Epithelial cell of proximal tubule (primary cell): ENCODE measurements at regions not wholly inside any gene's neighbourhood (a gene's known extent, or its start where the extent isn't known, plus 50 kb on each side); places are given as distances from the start of the nearest gene placed in this dataset.

Source experiments
- DNase-seq: peaks from one replicate; pipeline ENCODE4 v3.0.0-alpha.2; 2011; ENCODE audit warnings: low read depth
- H3K4me3 ChIP-seq: 2 replicates; pipeline ENCODE4 v1.5.1; 2011; ENCODE audit warnings: low read depth, mild to moderate bottlenecking, low read length
- CTCF ChIP-seq: conservative IDR thresholded peaks from 2 replicates; pipeline ENCODE4 v1.5.1; 2012; ENCODE audit warnings: low read depth, mild to moderate bottlenecking, low read length

GRCh38 chr6:231779-232178 is 60.5 kb upstream of the DUSP22 start:
- DNase-seq = no peak
- TF ChIP-seq CTCF = no peak
- H3K4me3 ChIP-seq = no peak overlapping the region

GRCh38 chr6:232982-233640 is 59.2 kb upstream of the DUSP22 start:
- no peak overlapping the region for H3K4me3 ChIP-seq
- DNase-seq = no peak
- TF ChIP-seq CTCF = no peak

- no peak for TF ChIP-seq CTCF
- no peak overlapping the region for H3K4me3 ChIP-seq
- no peak for DNase-seq
Observed at GRCh38 chr6:234706-235372, 57.4 kb upstream of the DUSP22 start.

- DNase-seq = no peak
- H3K4me3 ChIP-seq = peak overlapping the region; percentile 36
- no peak for TF ChIP-seq CTCF
Observed at GRCh38 chr6:235763-236360, 56.4 kb upstream of the DUSP22 start.

- no peak for TF ChIP-seq CTCF
- H3K4me3 ChIP-seq = no peak overlapping the region
- DNase-seq = no peak
Observed at GRCh38 chr6:236519-236918, 55.8 kb upstream of the DUSP22 start.

GRCh38 chr6:240151-240550 is 52.1 kb upstream of the DUSP22 start:
- H3K4me3 ChIP-seq = no peak overlapping the region
- no peak for TF ChIP-seq CTCF
- DNase-seq = no peak
